Mesenchymal stem cell (in vitro differentiated cells and primary cell): ENCODE measurements at regions not wholly inside any gene's neighbourhood (a gene's known extent, or its start where the extent isn't known, plus 50 kb on each side); places are given as distances from the start of the nearest gene placed in this dataset.

ENCODE experiments used
- DNase-seq: peaks from one replicate; pipeline ENCODE4 v3.0.0-alpha.2; 2013
- H2AFZ ChIP-seq: one replicate; pipeline ENCODE4 v1.6.1; 2013; ENCODE audit warnings: low read depth, mild to moderate bottlenecking, control low read depth, inconsistent platforms, low read length, moderate library complexity
- H2AK5ac ChIP-seq: 2 replicates; pipeline ENCODE4 v1.6.1; 2013; ENCODE audit warnings: low read length, moderate library complexity, mild to moderate bottlenecking, inconsistent platforms; ENCODE audit not compliant: severe bottlenecking
- H2BK120ac ChIP-seq: one replicate; pipeline ENCODE4 v1.6.1; 2013; ENCODE audit warnings: low read depth, mild to moderate bottlenecking, inconsistent platforms, low read length, moderate library complexity
- H2BK12ac ChIP-seq, 2 experiments: one replicate each; pipeline ENCODE4 v1.6.1; 2013; ENCODE audit warnings: inconsistent platforms in 2 of 2, low read length in 2 of 2, mild to moderate bottlenecking in 2 of 2, moderate library complexity in 2 of 2, control low read depth in 1 of 2
- H2BK15ac ChIP-seq: one replicate; pipeline ENCODE4 v1.6.1; 2013; ENCODE audit warnings: mild to moderate bottlenecking, low read depth, inconsistent platforms; ENCODE audit not compliant: poor library complexity, severe bottlenecking
- H2BK5ac ChIP-seq: 2 replicates; pipeline ENCODE4 v1.6.1; 2013; ENCODE audit warnings: low read depth, mild to moderate bottlenecking, low read length, control low read depth, inconsistent platforms; ENCODE audit not compliant: poor library complexity, severe bottlenecking
- H3K14ac ChIP-seq, 2 experiments: one replicate each; pipeline ENCODE4 v1.6.1; 2013; ENCODE audit warnings: inconsistent platforms in 2 of 2, low read length in 2 of 2, control low read depth in 1 of 2, mild to moderate bottlenecking in 1 of 2, moderate library complexity in 1 of 2
- H3K18ac ChIP-seq, 2 experiments: one replicate each; pipeline ENCODE4 v1.6.1; 2013; ENCODE audit warnings: inconsistent platforms in 2 of 2, low read length in 2 of 2, control low read depth in 1 of 2, low read depth in 1 of 2, mild to moderate bottlenecking in 1 of 2
- H3K23ac ChIP-seq, 2 experiments: one replicate each; pipeline ENCODE4 v1.6.1; 2013; ENCODE audit warnings: inconsistent platforms in 2 of 2, low read length in 2 of 2, mild to moderate bottlenecking in 2 of 2, moderate library complexity in 2 of 2, control low read depth in 1 of 2
- H3K27ac ChIP-seq: 2 replicates; pipeline ENCODE4 v1.5.1; 2013; ENCODE audit warnings: mild to moderate bottlenecking, moderate library complexity, low read length, control low read depth, inconsistent platforms; ENCODE audit not compliant: poor library complexity, severe bottlenecking
- H3K27me3 ChIP-seq, 2 experiments: 2 replicates each; pipeline versions ENCODE4 v1.6.1 to v1.7.0; 2013; ENCODE audit warnings: low read length in 2 of 2, mild to moderate bottlenecking in 2 of 2, moderate library complexity in 2 of 2, control low read depth in 1 of 2, inconsistent platforms in 1 of 2; ENCODE audit not compliant: control insufficient read depth in 1 of 2, insufficient read depth in 1 of 2
- H3K36me3 ChIP-seq, 2 experiments: 2 replicates each; pipeline versions ENCODE4 v1.6.1 to v1.7.0; 2013; ENCODE audit warnings: low read length in 2 of 2, control low read depth in 1 of 2, inconsistent platforms in 1 of 2, low read depth in 1 of 2, mild to moderate bottlenecking in 1 of 2; ENCODE audit not compliant: insufficient read depth in 2 of 2, control insufficient read depth in 1 of 2
- H3K4ac ChIP-seq, 2 experiments: one replicate each; pipeline ENCODE4 v1.6.1; 2013; ENCODE audit warnings: inconsistent platforms in 2 of 2, low read length in 2 of 2, mild to moderate bottlenecking in 2 of 2, moderate library complexity in 2 of 2, control low read depth in 1 of 2, low read depth in 1 of 2
- H3K4me1 ChIP-seq: 2 replicates; pipeline ENCODE4 v1.6.1; 2013; ENCODE audit warnings: low read depth, low read length, control low read depth; ENCODE audit not compliant: control insufficient read depth, insufficient read depth
- H3K4me2 ChIP-seq: 2 replicates; pipeline ENCODE4 v1.6.1; 2013; ENCODE audit warnings: low read length, mild to moderate bottlenecking, inconsistent platforms; ENCODE audit not compliant: poor library complexity, severe bottlenecking
- H3K4me3 ChIP-seq, 2 experiments: 2 replicates each; pipeline versions ENCODE4 v1.5.1 to v1.7.0; 2013; ENCODE audit warnings: low read length in 2 of 2, mild to moderate bottlenecking in 2 of 2, control low read depth in 1 of 2, low read depth in 1 of 2; ENCODE audit not compliant: insufficient read depth in 1 of 2
- H3K79me1 ChIP-seq: replicated peaks from 2 replicates; pipeline ENCODE4 v1.6.1; 2013; ENCODE audit warnings: mild to moderate bottlenecking, control low read depth, low read length, inconsistent platforms; ENCODE audit not compliant: poor library complexity, severe bottlenecking
- H3K9ac ChIP-seq: 2 replicates; pipeline ENCODE4 v1.7.0; 2013; ENCODE audit warnings: mild to moderate bottlenecking, low read length, moderate library complexity
- H3K9me3 ChIP-seq: 2 replicates; pipeline ENCODE4 v1.7.0; 2013; ENCODE audit warnings: mild to moderate bottlenecking, low read length; ENCODE audit not compliant: control insufficient read depth
- H4K8ac ChIP-seq: one replicate; pipeline ENCODE4 v1.6.1; 2013; ENCODE audit warnings: inconsistent platforms, mild to moderate bottlenecking, low read length, moderate library complexity
- H4K91ac ChIP-seq: one replicate; pipeline ENCODE4 v1.6.1; 2013; ENCODE audit warnings: mild to moderate bottlenecking, low read length, inconsistent platforms
- WGBS: methylation state at CpG from one replicate; pipeline ENCODE4 v1.1.7; 2013; ENCODE audit warnings: mixed read lengths; 5-methylcytosine and 5-hydroxymethylcytosine counted together

DNA sequence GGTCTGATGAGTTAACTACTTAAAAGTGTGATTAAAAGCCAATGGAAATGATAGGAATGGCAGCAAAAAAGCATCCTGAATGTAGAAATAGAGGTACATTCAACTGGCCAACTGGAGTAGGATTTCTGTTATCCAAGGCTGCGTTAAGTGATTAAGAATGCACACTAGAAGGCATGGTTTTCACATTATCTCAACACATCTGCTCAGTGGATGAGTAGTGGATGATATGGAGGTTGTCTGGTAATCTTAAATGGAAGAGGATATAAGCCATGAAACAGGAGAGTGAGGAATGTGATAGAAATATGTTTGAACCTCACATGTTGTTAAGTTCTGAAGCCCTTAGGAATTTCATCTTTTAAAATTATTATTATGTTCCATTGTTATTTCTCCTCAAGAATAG is 839.9 kb downstream of the USP25 start:
- no peak overlapping the region for H2AK5ac ChIP-seq
- no peak overlapping the region for H3K4me2 ChIP-seq
- H3K9ac ChIP-seq, result no peak overlapping the region
- no peaks in the 10 kb centered on the region for H3K79me1 ChIP-seq
- no peak for DNase-seq
- no peak overlapping the region for H4K91ac ChIP-seq
- no peak overlapping the region for H3K4me3 ChIP-seq
- peak overlapping the region; percentile 76 for H3K27ac ChIP-seq
- WGBS, result 100% methylated on average over 1 of the region's 1 CpG
- H2BK12ac ChIP-seq, result no peak overlapping the region
- H3K4me1 ChIP-seq, result peaks cover 2% of the 10 kb centered on the region
- H3K4ac ChIP-seq, result no peak overlapping the region
- no peaks in the 10 kb centered on the region for H3K27me3 ChIP-seq
- no peaks in the 10 kb centered on the region for H3K36me3 ChIP-seq
- no peaks in the 10 kb centered on the region for H3K9me3 ChIP-seq
- no peak overlapping the region for H2BK5ac ChIP-seq
- no peak overlapping the region for H2AFZ ChIP-seq
- no peak overlapping the region for H2BK120ac ChIP-seq
- no peak overlapping the region for H3K18ac ChIP-seq
- H2BK15ac ChIP-seq, result no peak overlapping the region
- H3K14ac ChIP-seq, result no peak overlapping the region
- no peak overlapping the region for H4K8ac ChIP-seq
- no peak overlapping the region for H3K23ac ChIP-seq

GRCh38 chr21:16570171-16570570 is 840.4 kb downstream of the USP25 start:
- Histone ChIP-seq H3K23ac (no peak overlapping the region), H2BK12ac (no peak overlapping the region), H3K9ac (peak overlapping the region; percentile 20), H2AFZ (no peak overlapping the region), H3K4ac (no peak overlapping the region), H3K27me3 (no peaks in the 10 kb centered on the region), H4K8ac (no peak overlapping the region), H4K91ac (no peak overlapping the region), H2AK5ac (no peak overlapping the region), H3K4me1 (peaks cover 2% of the 10 kb centered on the region), H3K9me3 (no peaks in the 10 kb centered on the region), H3K18ac (no peak overlapping the region), H3K4me3 (no peak overlapping the region), H3K36me3 (no peaks in the 10 kb centered on the region), H3K4me2 (no peak overlapping the region), H3K27ac (peak overlapping the region; percentile 76), H2BK120ac (no peak overlapping the region), H2BK5ac (no peak overlapping the region), H3K14ac (no peak overlapping the region), H2BK15ac (no peak overlapping the region), H3K79me1 (peaks cover 1% of the 10 kb centered on the region)
- DNase-seq, result no peak
- 75% methylated on average over 1 of the region's 4 CpGs for WGBS

- H3K4me2 ChIP-seq, result no peak overlapping the region
- no peak for DNase-seq
- H3K27ac ChIP-seq, result peak overlapping the region; percentile 86
- H3K18ac ChIP-seq, result no peak overlapping the region
- H3K79me1 ChIP-seq, result peaks cover 5% of the 10 kb centered on the region
- no peak overlapping the region for H3K4me3 ChIP-seq
- H2AFZ ChIP-seq, result no peak overlapping the region
- H2AK5ac ChIP-seq, result no peak overlapping the region
- H4K8ac ChIP-seq, result no peak overlapping the region
- H2BK120ac ChIP-seq, result no peak overlapping the region
- no peak overlapping the region for H4K91ac ChIP-seq
- peaks cover 2% of the 10 kb centered on the region for H3K4me1 ChIP-seq
- no peak overlapping the region for H3K23ac ChIP-seq
- H3K9me3 ChIP-seq, result no peaks in the 10 kb centered on the region
- H3K14ac ChIP-seq, result no peak overlapping the region
- WGBS, result 83% methylated on average over 2 of the region's 3 CpGs
- no peaks in the 10 kb centered on the region for H3K36me3 ChIP-seq
- H3K9ac ChIP-seq, result peak overlapping the region; percentile 20
- no peak overlapping the region for H2BK12ac ChIP-seq
- H3K27me3 ChIP-seq, result no peaks in the 10 kb centered on the region
- H3K4ac ChIP-seq, result no peak overlapping the region
- H2BK15ac ChIP-seq, result no peak overlapping the region
- no peak overlapping the region for H2BK5ac ChIP-seq
Measured at GRCh38 chr21:16570856-16571255, 841.1 kb downstream of the USP25 start.

DNA sequence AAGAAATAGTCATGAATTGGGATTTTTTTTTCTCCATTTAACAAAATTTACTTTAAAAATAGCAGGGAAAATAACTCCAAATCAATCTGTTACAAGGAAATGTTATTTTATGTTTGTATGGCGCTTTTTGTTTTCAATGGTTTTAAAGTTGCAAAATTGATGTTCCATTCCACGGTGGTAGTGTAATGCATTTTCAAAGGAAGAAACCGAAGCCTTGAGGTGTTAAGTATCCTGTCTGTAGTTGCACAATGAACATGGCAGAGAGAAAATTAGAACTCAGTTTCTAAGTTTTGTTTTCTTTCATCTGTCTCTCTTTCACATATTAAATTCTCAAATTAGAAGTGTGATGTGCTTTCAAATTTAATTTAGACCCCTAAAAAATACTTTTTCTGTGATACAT is 841.8 kb downstream of the USP25 start:
- H3K4me1 ChIP-seq, result peaks cover 2% of the 10 kb centered on the region
- H2AFZ ChIP-seq, result no peak overlapping the region
- H3K14ac ChIP-seq, result no peak overlapping the region
- no peaks in the 10 kb centered on the region for H3K27me3 ChIP-seq
- no peak overlapping the region for H3K4me3 ChIP-seq
- H2AK5ac ChIP-seq, result no peak overlapping the region
- H2BK120ac ChIP-seq, result no peak overlapping the region
- no peak overlapping the region for H2BK15ac ChIP-seq
- no peak overlapping the region for H2BK5ac ChIP-seq
- H3K4me2 ChIP-seq, result no peak overlapping the region
- no peak overlapping the region for H4K91ac ChIP-seq
- H3K36me3 ChIP-seq, result no peaks in the 10 kb centered on the region
- H3K4ac ChIP-seq, result no peak overlapping the region
- no peak overlapping the region for H3K23ac ChIP-seq
- no peak overlapping the region for H4K8ac ChIP-seq
- no peak overlapping the region for H2BK12ac ChIP-seq
- no peak for DNase-seq
- WGBS, result 89% methylated on average over 3 of the region's 3 CpGs
- H3K9me3 ChIP-seq, result no peaks in the 10 kb centered on the region
- H3K18ac ChIP-seq, result no peak overlapping the region
- H3K79me1 ChIP-seq, result peaks cover 5% of the 10 kb centered on the region
- H3K9ac ChIP-seq, result peak overlapping the region; percentile 4
- peak overlapping the region; percentile 86 for H3K27ac ChIP-seq
